ENCODE measurements at regions not wholly inside any gene's neighbourhood (a gene's known extent, or its start where the extent isn't known, plus 50 kb on each side); places are given as distances from the start of the nearest gene placed in this dataset.
"Not testable (repeated sequence)": the region's sequence is repeated elsewhere in the genome, so short reads cannot be mapped to it uniquely, and the experiment has no call there.

DNA sequence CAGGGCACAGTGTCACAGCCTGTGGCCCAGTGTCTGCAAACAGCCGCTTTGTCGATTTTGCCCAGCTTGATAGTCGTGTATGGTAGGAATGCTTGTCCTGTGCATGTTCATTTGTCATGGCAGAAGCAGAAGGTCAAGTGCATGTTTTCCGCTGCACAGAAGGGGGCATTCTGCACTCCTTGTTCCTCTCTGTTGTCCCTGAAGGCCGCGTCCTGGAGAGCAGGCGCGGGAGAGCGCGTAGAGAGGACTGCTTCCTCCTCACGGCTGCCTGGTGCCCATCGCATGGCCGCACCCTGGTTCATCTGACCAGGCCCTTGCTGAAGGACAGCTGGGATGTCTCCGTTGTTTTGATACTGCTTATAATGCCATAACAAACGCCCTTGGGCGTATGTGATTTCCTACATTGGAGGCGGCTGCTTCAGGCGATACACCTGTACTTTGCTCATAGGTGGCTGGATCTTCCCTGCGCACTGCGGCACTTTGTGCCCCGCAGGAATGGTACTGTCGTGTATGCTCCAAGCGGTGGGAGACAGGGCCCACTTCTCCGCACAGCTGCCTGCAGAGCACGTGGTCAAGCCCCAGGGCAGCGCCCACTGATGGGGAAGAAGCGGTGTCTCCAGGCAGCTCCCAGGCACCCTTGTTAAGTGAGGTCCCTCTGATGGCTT lies 63.5 kb upstream of the LRPAP1 start:
- TF ChIP-seq CTCF (IDR thresholded peaks at IDR 0.05 in 4 of 5, conservative IDR thresholded peaks at IDR 0.05 in 1 of 5); POLR2A (IDR thresholded peaks at IDR 0.05): not testable (repeated sequence)

All from gastrocnemius medialis (tissue), 4 donors.